Gastrocnemius medialis (tissue), 4 donors: ENCODE measurements at regions not wholly inside any gene's neighbourhood (a gene's known extent, or its start where the extent isn't known, plus 50 kb on each side); places are given as distances from the start of the nearest gene placed in this dataset.

Source experiments
- ATAC-seq, 2 donors: fragments of 150-250 bp; one replicate each; pipeline ENCODE4 v1.9.1; 2016
- DNase-seq, 2 donors: peaks; one replicate each; pipeline ENCODE4 v3.0.0-alpha.2; 2019
- H3K27ac ChIP-seq, 4 donors: fragments of 200-600 bp; sonication (generic); 1 replicate in 1 of 4; 2 replicates in 3 of 4; pipeline ENCODE4 v1.5.1; 2016 to 2018; ENCODE audit warnings: mild to moderate bottlenecking in 2 of 4, moderate library complexity in 1 of 4
- H3K27me3 ChIP-seq, 3 donors: fragments of 200-600 bp; sonication (generic) in 2 of 3; 1 replicate in 1 of 3; 2 replicates in 2 of 3; pipeline versions ENCODE4 v1.5.1 to v1.6.0; 2016 to 2019; ENCODE audit warnings: mild to moderate bottlenecking in 1 of 3, moderate library complexity in 1 of 3
- H3K36me3 ChIP-seq, 2 donors: fragments of 200-600 bp; sonication (generic) in 1 of 2; one replicate each; pipeline ENCODE4 v1.5.1; 2017 to 2018
- H3K4me1 ChIP-seq, 2 donors: fragments of 200-600 bp; sonication (generic) in 1 of 2; one replicate each; pipeline ENCODE4 v1.5.1; 2016 to 2017; ENCODE audit warnings: mild to moderate bottlenecking in 2 of 2
- H3K4me3 ChIP-seq, 4 donors: fragments of 200-600 bp; sonication (generic) in 3 of 4; 1 replicate in 1 of 4; 2 replicates in 3 of 4; pipeline ENCODE4 v1.5.1; 2016 to 2019; ENCODE audit warnings: mild to moderate bottlenecking in 2 of 4
- H3K9me3 ChIP-seq, 3 donors: fragments of 200-600 bp; sonication (generic) in 2 of 3; 1 replicate in 1 of 3; 2 replicates in 2 of 3; pipeline ENCODE4 v1.5.1; 2016 to 2019
- POLR2A ChIP-seq, 2 donors: fragments of 450-650 bp; IDR thresholded peaks; one replicate each; pipeline ENCODE4 v1.6.1; 2017; ENCODE audit warnings: antibody characterized with exemption in 2 of 2, mild to moderate bottlenecking in 2 of 2, moderate library complexity in 2 of 2
- in situ Hi-C, 4 donors: fragments of 200-750 bp; cut with MboI; loops; one replicate each; pipeline versions ENCODE4 v1.15.0 to v1.8.0; 2017; ENCODE audit warnings: low sequenced_read_pairs in 4 of 4
- intact Hi-C: fragments of 100-400 bp; cut with DNase I; formaldehyde crosslinking; loops from one replicate; pipeline ENCODE4 v1.15.1; 2023; ENCODE audit warnings: low total_unique reads
- TF ChIP-seq, protein P1 (sequence below), 5 experiments: fragments of 450-650 bp in 3 of 5; fragments of 200-600 bp in 2 of 5; sonication (generic) in 2 of 5; IDR thresholded peaks in 4 of 5; conservative IDR thresholded peaks in 1 of 5; 1 replicate in 4 of 5; 2 replicates in 1 of 5; pipeline ENCODE4 v1.5.1; 2016 to 2019; ENCODE audit warnings: antibody characterized with exemption in 5 of 5, mild to moderate bottlenecking in 3 of 5, moderate library complexity in 3 of 5

- Histone ChIP-seq H3K9me3 (no peaks in the 10 kb centered on the region), H3K27me3 (no peaks in the 10 kb centered on the region), H3K27ac (no peak overlapping the region), H3K4me3 (no peak overlapping the region), H3K4me1 (no peaks in the 10 kb centered on the region), H3K36me3 (no peaks in the 10 kb centered on the region)
- no peak for ATAC-seq
- peak; percentile 3 to 18 for DNase-seq
- TF ChIP-seq, protein P1, sequence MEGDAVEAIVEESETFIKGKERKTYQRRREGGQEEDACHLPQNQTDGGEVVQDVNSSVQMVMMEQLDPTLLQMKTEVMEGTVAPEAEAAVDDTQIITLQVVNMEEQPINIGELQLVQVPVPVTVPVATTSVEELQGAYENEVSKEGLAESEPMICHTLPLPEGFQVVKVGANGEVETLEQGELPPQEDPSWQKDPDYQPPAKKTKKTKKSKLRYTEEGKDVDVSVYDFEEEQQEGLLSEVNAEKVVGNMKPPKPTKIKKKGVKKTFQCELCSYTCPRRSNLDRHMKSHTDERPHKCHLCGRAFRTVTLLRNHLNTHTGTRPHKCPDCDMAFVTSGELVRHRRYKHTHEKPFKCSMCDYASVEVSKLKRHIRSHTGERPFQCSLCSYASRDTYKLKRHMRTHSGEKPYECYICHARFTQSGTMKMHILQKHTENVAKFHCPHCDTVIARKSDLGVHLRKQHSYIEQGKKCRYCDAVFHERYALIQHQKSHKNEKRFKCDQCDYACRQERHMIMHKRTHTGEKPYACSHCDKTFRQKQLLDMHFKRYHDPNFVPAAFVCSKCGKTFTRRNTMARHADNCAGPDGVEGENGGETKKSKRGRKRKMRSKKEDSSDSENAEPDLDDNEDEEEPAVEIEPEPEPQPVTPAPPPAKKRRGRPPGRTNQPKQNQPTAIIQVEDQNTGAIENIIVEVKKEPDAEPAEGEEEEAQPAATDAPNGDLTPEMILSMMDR (IDR thresholded peaks at IDR 0.05 in 4 of 5, conservative IDR thresholded peaks at IDR 0.05 in 1 of 5), result no peak
- no peak for TF ChIP-seq POLR2A (IDR thresholded peaks at IDR 0.05)
- intact Hi-C loops, result no loop called here
- in situ Hi-C loops, result no loop called here
Observed at GRCh38 chr3:171984883-171985282, 54.5 kb upstream of the FNDC3B start.

DNA sequence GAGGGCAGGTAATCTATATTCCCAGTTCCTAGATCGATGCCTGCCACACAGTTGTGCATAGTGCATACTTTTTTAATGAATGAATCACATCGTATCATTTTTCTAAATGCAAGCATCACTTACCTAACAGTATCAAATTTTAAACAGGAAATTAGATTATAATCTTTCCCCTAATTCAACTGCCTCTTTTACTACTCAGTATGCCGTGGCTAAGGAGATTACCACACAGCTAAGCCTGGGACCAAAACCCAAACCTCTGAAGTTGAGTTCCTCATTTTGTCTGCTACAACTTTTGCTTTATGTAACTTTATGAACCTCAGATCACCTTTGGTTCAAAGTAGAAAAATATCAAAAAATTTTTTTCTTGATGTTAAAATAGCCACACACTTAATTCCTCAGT, 53.2 kb upstream of the FNDC3B start:
- Histone ChIP-seq H3K27me3 (no peaks in the 10 kb centered on the region), H3K27ac (no peak overlapping the region), H3K4me1 (no peaks in the 10 kb centered on the region), H3K9me3 (no peaks in the 10 kb centered on the region), H3K4me3 (no peak overlapping the region), H3K36me3 (no peaks in the 10 kb centered on the region)
- DNase-seq (no peak), ATAC-seq (no peak)
- TF ChIP-seq POLR2A (IDR thresholded peaks at IDR 0.05), result no peak
- TF ChIP-seq, protein P1 (IDR thresholded peaks at IDR 0.05 in 4 of 5, conservative IDR thresholded peaks at IDR 0.05 in 1 of 5), result no peak
- in situ Hi-C loops (no loop called here), intact Hi-C loops (no loop called here)

DNA sequence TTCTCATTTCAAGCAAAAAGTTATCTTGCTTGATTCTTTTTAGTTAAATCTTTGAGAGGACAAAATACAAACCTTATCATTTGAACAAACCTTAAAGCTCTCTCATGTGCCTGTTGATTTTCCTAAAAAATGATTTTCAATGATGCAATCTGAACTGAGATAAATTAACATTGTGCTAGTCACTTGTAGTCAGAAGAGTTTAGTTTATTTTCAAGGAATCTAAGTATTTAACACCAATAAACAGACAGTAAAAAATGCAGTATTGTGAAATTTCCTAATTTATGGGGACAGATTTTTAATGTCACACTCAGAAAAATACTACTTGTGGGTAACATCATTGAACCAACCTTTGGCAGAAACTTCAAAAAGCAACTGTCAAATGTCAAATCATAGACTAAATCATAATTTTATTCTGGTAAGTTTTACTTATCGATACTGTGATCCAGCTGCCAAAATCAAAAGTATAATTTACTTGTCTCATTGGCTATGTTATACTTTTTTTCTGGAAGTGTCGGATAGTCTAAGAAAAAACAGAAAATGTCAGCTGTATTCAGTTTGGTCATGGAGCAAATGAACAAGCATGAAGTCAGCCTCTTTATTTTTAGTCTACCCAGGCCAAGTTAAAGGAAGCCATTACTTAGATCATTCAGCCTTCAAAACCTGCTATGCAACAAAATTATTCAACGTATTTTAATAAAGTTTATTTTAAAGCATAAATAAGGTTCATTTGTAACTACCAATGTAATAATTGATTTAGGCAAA, 52.4 kb upstream of the FNDC3B start:
- no peaks in the 10 kb centered on the region for H3K9me3 ChIP-seq
- H3K27ac ChIP-seq, result no peak overlapping the region
- TF ChIP-seq, protein P1 (IDR thresholded peaks at IDR 0.05 in 4 of 5, conservative IDR thresholded peaks at IDR 0.05 in 1 of 5), result no peak
- TF ChIP-seq POLR2A (IDR thresholded peaks at IDR 0.05), result no peak
- intact Hi-C loops, result no loop called here
- no peaks in the 10 kb centered on the region for H3K36me3 ChIP-seq
- DNase-seq, result no peak
- in situ Hi-C loops, result no loop called here
- ATAC-seq, result no peak
- H3K27me3 ChIP-seq, result no peaks in the 10 kb centered on the region
- no peaks in the 10 kb centered on the region for H3K4me1 ChIP-seq
- H3K4me3 ChIP-seq, result no peak overlapping the region
